Transverse colon (tissue), 4 donors: ENCODE measurements at regions not wholly inside any gene's neighbourhood (a gene's known extent, or its start where the extent isn't known, plus 50 kb on each side); places are given as distances from the start of the nearest gene placed in this dataset.

Source experiments
- CTCF ChIP-seq, 5 experiments: fragments of 200-600 bp in 3 of 5; fragments of 450-650 bp in 2 of 5; sonication (generic) in 3 of 5; IDR thresholded peaks; 1 replicate in 2 of 5; 2 replicates in 3 of 5; pipeline ENCODE4 v1.5.1; 2016 to 2017; ENCODE audit warnings: antibody characterized with exemption in 5 of 5, inconsistent platforms in 3 of 5, mild to moderate bottlenecking in 2 of 5, moderate library complexity in 1 of 5
- POLR2A ChIP-seq: fragments of 450-650 bp; IDR thresholded peaks from one replicate; pipeline ENCODE4 v1.6.1; 2016; ENCODE audit warnings: antibody characterized with exemption, mild to moderate bottlenecking, moderate library complexity
- POLR2AphosphoS5 ChIP-seq, 3 donors: sonication (generic); formaldehyde crosslinking; IDR thresholded peaks; one replicate each; pipeline ENCODE4 v1.6.1; 2016; ENCODE audit warnings: antibody characterized with exemption in 3 of 3

- no peak for TF ChIP-seq POLR2A
- TF ChIP-seq POLR2AphosphoS5 (IDR thresholded peaks at IDR 0.05) = no peak
- TF ChIP-seq CTCF (IDR thresholded peaks at IDR 0.05) = peak; percentile 29 to 52 (median 39)
Measured at GRCh38 chr3:44114142-44114541, 127.5 kb upstream of the TOPAZ1 start.
